Gastrocnemius medialis (tissue), 4 donors: ENCODE measurements at regions not wholly inside any gene's neighbourhood (a gene's known extent, or its start where the extent isn't known, plus 50 kb on each side); places are given as distances from the start of the nearest gene placed in this dataset.

ENCODE experiments used
- POLR2A ChIP-seq, 2 donors: fragments of 450-650 bp; IDR thresholded peaks; one replicate each; pipeline ENCODE4 v1.6.1; 2017; ENCODE audit warnings: antibody characterized with exemption in 2 of 2, mild to moderate bottlenecking in 2 of 2, moderate library complexity in 2 of 2
- TF ChIP-seq, protein P1 (sequence below), 5 experiments: fragments of 450-650 bp in 3 of 5; fragments of 200-600 bp in 2 of 5; sonication (generic) in 2 of 5; IDR thresholded peaks in 4 of 5; conservative IDR thresholded peaks in 1 of 5; 1 replicate in 4 of 5; 2 replicates in 1 of 5; pipeline ENCODE4 v1.5.1; 2016 to 2019; ENCODE audit warnings: antibody characterized with exemption in 5 of 5, mild to moderate bottlenecking in 3 of 5, moderate library complexity in 3 of 5

DNA sequence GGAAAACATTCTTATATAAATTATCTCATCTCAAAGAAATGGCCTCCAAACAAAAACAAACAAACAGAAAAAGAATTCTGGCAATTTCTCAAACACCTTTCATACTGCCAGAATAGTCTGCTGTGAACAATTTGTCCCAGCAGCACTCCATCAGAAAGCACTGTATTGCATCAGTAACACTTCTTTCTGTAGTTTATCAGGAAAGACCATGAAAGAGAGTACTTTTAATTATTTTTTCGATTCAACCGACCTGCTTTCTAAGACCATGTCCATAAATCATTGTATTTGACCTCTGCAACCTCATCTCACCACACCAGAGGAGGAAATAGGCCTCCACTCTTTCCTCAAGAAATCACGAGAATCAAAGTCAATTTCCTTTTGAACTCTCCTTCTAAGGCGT lies 1579.9 kb downstream of the MRPL39 start:
- no peak for TF ChIP-seq POLR2A (IDR thresholded peaks at IDR 0.05)
- TF ChIP-seq, protein P1, sequence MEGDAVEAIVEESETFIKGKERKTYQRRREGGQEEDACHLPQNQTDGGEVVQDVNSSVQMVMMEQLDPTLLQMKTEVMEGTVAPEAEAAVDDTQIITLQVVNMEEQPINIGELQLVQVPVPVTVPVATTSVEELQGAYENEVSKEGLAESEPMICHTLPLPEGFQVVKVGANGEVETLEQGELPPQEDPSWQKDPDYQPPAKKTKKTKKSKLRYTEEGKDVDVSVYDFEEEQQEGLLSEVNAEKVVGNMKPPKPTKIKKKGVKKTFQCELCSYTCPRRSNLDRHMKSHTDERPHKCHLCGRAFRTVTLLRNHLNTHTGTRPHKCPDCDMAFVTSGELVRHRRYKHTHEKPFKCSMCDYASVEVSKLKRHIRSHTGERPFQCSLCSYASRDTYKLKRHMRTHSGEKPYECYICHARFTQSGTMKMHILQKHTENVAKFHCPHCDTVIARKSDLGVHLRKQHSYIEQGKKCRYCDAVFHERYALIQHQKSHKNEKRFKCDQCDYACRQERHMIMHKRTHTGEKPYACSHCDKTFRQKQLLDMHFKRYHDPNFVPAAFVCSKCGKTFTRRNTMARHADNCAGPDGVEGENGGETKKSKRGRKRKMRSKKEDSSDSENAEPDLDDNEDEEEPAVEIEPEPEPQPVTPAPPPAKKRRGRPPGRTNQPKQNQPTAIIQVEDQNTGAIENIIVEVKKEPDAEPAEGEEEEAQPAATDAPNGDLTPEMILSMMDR (IDR thresholded peaks at IDR 0.05 in 4 of 5, conservative IDR thresholded peaks at IDR 0.05 in 1 of 5) = no peak
